ENCODE measurements at regions not wholly inside any gene's neighbourhood (a gene's known extent, or its start where the extent isn't known, plus 50 kb on each side); places are given as distances from the start of the nearest gene placed in this dataset.

- Mint-ChIP-seq H3K36me3 (no peaks in the 10 kb centered on the region), H3K4me3 (no peak overlapping the region), H3K4me1 (peaks cover 26% of the 10 kb centered on the region), H3K27me3 (ENCODE audit: low read depth) (no peaks in the 10 kb centered on the region), H3K27ac (no peak overlapping the region), H3K9me3 (no peaks in the 10 kb centered on the region)
- CTCF ChIA-PET, result interaction anchor here (0.6 to 1.1 kb wide), 2 partner anchors 182 to 225 kb away, joined by 3 to 4 read pairs; no protein-coding TSS in a partner anchor
- DNase-seq (ENCODE audit: low spot score), result no peak
- TF ChIP-seq ZNF671 (CRISPR knock-in tag; IDR thresholded peaks at IDR 0.05) (no peak), ZNF138 (CRISPR knock-in tag; conservative IDR thresholded peaks at IDR 0.05) (no peak), CBFB (CRISPR knock-in tag; IDR thresholded peaks at IDR 0.05; ENCODE audit: low read depth) (no peak), CDX4 (CRISPR knock-in tag; IDR thresholded peaks at IDR 0.05; ENCODE audit: borderline replicate concordance) (no peak), USF1 (CRISPR knock-in tag; IDR thresholded peaks at IDR 0.05) (no peak), JAZF1 (CRISPR knock-in tag; IDR thresholded peaks at IDR 0.05) (no peak), ZNF396 (CRISPR knock-in tag; IDR thresholded peaks at IDR 0.05; ENCODE audit: borderline replicate concordance) (no peak), GABPB1 (CRISPR knock-in tag; IDR thresholded peaks at IDR 0.05) (no peak), ELF4 (CRISPR knock-in tag; IDR thresholded peaks at IDR 0.05; ENCODE audit: low read depth) (no peak), SMAD4 (CRISPR knock-in tag; IDR thresholded peaks at IDR 0.05) (no peak), ZNF317 (CRISPR knock-in tag; IDR thresholded peaks at IDR 0.05; ENCODE audit: borderline replicate concordance, low read depth) (no peak), IRF2 (CRISPR knock-in tag; IDR thresholded peaks at IDR 0.05; ENCODE audit: borderline replicate concordance, low read depth) (no peak), STAT6 (CRISPR knock-in tag; conservative IDR thresholded peaks at IDR 0.05; ENCODE audit: low read depth) (no peak)
- TF ChIP-seq, protein P1, sequence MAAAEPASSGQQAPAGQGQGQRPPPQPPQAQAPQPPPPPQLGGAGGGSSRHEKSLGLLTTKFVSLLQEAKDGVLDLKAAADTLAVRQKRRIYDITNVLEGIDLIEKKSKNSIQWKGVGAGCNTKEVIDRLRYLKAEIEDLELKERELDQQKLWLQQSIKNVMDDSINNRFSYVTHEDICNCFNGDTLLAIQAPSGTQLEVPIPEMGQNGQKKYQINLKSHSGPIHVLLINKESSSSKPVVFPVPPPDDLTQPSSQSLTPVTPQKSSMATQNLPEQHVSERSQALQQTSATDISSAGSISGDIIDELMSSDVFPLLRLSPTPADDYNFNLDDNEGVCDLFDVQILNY (CRISPR knock-in tag; IDR thresholded peaks at IDR 0.05), result no peak
- TF ChIP-seq, protein P2, sequence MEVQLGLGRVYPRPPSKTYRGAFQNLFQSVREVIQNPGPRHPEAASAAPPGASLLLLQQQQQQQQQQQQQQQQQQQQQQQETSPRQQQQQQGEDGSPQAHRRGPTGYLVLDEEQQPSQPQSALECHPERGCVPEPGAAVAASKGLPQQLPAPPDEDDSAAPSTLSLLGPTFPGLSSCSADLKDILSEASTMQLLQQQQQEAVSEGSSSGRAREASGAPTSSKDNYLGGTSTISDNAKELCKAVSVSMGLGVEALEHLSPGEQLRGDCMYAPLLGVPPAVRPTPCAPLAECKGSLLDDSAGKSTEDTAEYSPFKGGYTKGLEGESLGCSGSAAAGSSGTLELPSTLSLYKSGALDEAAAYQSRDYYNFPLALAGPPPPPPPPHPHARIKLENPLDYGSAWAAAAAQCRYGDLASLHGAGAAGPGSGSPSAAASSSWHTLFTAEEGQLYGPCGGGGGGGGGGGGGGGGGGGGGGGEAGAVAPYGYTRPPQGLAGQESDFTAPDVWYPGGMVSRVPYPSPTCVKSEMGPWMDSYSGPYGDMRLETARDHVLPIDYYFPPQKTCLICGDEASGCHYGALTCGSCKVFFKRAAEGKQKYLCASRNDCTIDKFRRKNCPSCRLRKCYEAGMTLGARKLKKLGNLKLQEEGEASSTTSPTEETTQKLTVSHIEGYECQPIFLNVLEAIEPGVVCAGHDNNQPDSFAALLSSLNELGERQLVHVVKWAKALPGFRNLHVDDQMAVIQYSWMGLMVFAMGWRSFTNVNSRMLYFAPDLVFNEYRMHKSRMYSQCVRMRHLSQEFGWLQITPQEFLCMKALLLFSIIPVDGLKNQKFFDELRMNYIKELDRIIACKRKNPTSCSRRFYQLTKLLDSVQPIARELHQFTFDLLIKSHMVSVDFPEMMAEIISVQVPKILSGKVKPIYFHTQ (CRISPR knock-in tag; IDR thresholded peaks at IDR 0.05), result no peak
- TF ChIP-seq, protein P3, sequence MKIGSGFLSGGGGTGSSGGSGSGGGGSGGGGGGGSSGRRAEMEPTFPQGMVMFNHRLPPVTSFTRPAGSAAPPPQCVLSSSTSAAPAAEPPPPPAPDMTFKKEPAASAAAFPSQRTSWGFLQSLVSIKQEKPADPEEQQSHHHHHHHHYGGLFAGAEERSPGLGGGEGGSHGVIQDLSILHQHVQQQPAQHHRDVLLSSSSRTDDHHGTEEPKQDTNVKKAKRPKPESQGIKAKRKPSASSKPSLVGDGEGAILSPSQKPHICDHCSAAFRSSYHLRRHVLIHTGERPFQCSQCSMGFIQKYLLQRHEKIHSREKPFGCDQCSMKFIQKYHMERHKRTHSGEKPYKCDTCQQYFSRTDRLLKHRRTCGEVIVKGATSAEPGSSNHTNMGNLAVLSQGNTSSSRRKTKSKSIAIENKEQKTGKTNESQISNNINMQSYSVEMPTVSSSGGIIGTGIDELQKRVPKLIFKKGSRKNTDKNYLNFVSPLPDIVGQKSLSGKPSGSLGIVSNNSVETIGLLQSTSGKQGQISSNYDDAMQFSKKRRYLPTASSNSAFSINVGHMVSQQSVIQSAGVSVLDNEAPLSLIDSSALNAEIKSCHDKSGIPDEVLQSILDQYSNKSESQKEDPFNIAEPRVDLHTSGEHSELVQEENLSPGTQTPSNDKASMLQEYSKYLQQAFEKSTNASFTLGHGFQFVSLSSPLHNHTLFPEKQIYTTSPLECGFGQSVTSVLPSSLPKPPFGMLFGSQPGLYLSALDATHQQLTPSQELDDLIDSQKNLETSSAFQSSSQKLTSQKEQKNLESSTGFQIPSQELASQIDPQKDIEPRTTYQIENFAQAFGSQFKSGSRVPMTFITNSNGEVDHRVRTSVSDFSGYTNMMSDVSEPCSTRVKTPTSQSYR (CRISPR knock-in tag; IDR thresholded peaks at IDR 0.05), result no peak
- no peak for ATAC-seq
- POLR2A ChIA-PET, result no interaction called here
These were observed 1068.6 kb downstream of the BCL11B start for GRCh38 chr14:98203421-98203820.

All from WTC11 (cell line).